ENCODE measurements at regions not wholly inside any gene's neighbourhood (a gene's known extent, or its start where the extent isn't known, plus 50 kb on each side); places are given as distances from the start of the nearest gene placed in this dataset.

GRCh38 chr6:78020586-78020985, 367.7 kb downstream of the MEI4 start:
- H3K9me3 ChIP-seq: peaks cover 0 to 27% (median 0%) of the 10 kb centered on the region in 11 donors
- no peak for TF ChIP-seq CTCF (IDR thresholded peaks at IDR 0.05)
- intact Hi-C loops (cut with DNase I): no loop called here
- H3K27ac ChIP-seq: no peak overlapping the region
- no peaks in the 10 kb centered on the region for H3K4me1 ChIP-seq
- 79 to 82% methylated on average over 3 of the region's 3 CpGs for whole genome bisulfite sequencing, 2 donors
- no peak for DNase-seq
- H3K27me3 ChIP-seq: no peaks in the 10 kb centered on the region
- ATAC-seq: no peak
- no peak overlapping the region for H3K4me3 ChIP-seq
- no peaks in the 10 kb centered on the region for H3K36me3 ChIP-seq

GRCh38 chr6:78025502-78025901, 372.7 kb downstream of the MEI4 start:
- no peaks in the 10 kb centered on the region for H3K36me3 ChIP-seq
- H3K4me1 ChIP-seq: no peaks in the 10 kb centered on the region
- TF ChIP-seq CTCF (IDR thresholded peaks at IDR 0.05): no peak
- intact Hi-C loops (cut with DNase I): no loop called here
- no peak overlapping the region for H3K4me3 ChIP-seq
- ATAC-seq (no peak), DNase-seq (no peak)
- H3K9me3 ChIP-seq: peaks cover 0 to 21% (median 0%) of the 10 kb centered on the region in 11 donors
- no peak overlapping the region for H3K27ac ChIP-seq
- no peaks in the 10 kb centered on the region for H3K27me3 ChIP-seq

DNA sequence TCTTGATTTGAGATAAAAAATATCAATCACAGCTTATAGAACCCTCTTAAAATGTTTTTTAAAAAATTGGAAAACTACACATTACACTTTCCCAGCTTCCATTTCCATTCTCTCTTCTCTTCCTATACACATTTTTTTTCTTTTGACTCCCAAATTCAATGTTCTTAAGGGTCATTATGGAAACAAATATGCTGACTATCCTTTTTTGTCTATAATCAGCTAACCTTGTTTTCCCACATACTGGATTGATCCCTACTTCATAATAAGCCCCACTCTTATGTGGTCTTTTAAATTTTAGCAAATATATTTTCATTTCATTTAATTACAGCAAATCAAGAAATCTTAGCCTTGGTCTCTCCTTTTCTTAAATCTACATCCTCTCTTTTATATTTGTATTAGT, 378.4 kb downstream of the MEI4 start:
- no peak for TF ChIP-seq CTCF (IDR thresholded peaks at IDR 0.05)
- Histone ChIP-seq H3K36me3 (no peaks in the 10 kb centered on the region), H3K27ac (no peak overlapping the region), H3K27me3 (no peaks in the 10 kb centered on the region), H3K4me1 (no peaks in the 10 kb centered on the region), H3K9me3 (peaks cover 0 to 7% (median 0%) of the 10 kb centered on the region in 11 donors), H3K4me3 (no peak overlapping the region)
- DNase-seq: no peak
- intact Hi-C loops (cut with DNase I): no loop called here
- ATAC-seq: no peak

DNA sequence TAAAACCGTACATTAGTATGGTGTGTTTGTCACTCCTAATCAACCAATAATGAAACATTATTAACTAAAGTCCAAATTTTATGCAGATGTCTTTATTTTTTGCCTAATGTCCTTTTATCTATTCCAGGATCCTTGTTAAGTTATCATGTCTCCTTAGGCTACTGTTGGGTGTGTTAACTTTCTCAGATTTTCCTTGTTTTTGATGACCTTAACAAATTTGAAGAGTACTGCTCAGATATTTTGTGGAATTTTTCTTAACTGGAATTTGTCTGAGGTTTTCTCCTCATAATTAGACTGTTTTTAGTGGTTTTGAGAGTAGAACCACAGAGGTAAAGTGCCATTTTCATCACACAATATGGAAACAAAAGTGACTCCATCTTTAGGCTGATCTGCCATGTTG, 406.3 kb downstream of the MEI4 start:
- H3K4me3 ChIP-seq: no peak overlapping the region
- no peak for DNase-seq
- no peaks in the 10 kb centered on the region for H3K4me1 ChIP-seq
- H3K27me3 ChIP-seq: no peaks in the 10 kb centered on the region
- intact Hi-C loops (cut with DNase I): no loop called here
- H3K36me3 ChIP-seq: no peaks in the 10 kb centered on the region
- WGBS, 2 donors: 86 to 93% methylated on average over 1 of the region's 1 CpG
- TF ChIP-seq CTCF (IDR thresholded peaks at IDR 0.05): no peak
- ATAC-seq: no peak
- no peak overlapping the region for H3K27ac ChIP-seq
- peaks cover 0 to 13% (median 0%) of the 10 kb centered on the region in 11 donors for H3K9me3 ChIP-seq

DNA sequence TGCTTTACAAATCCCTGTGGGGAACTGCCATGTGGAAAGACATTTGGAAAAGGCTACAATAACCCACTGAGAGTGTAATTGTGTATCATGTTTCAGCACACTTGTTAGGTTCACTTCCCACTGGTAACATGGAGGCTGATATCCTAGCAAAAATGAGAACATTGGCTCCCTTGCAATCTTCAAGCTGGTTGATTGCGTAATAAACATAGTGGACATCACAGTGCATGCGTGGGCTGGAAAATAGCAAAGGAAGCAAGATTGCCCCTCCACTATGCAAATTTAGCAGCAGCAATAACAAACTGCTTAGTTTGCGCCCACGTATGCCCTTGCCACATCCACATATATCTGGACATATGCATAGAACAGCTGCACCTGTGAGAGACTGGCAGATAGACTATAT, 410.2 kb downstream of the MEI4 start:
- H3K36me3 ChIP-seq: no peaks in the 10 kb centered on the region
- H3K27ac ChIP-seq: no peak overlapping the region
- H3K9me3 ChIP-seq: peaks cover 0 to 16% (median 0%) of the 10 kb centered on the region in 11 donors
- H3K27me3 ChIP-seq: no peaks in the 10 kb centered on the region
- no peaks in the 10 kb centered on the region for H3K4me1 ChIP-seq
- DNase-seq (no peak), ATAC-seq (no peak)
- TF ChIP-seq CTCF (IDR thresholded peaks at IDR 0.05): no peak
- no peak overlapping the region for H3K4me3 ChIP-seq
- WGBS, 2 donors: 86% methylated on average over 4 of the region's 4 CpGs
- intact Hi-C loops (cut with DNase I): no loop called here
